Liver (tissue), 2 donors: ENCODE measurements at regions not wholly inside any gene's neighbourhood (a gene's known extent, or its start where the extent isn't known, plus 50 kb on each side); places are given as distances from the start of the nearest gene placed in this dataset.
"Not testable (repeated sequence)": the region's sequence is repeated elsewhere in the genome, so short reads cannot be mapped to it uniquely, and the experiment has no call there.

Experiments used
- MAX ChIP-seq: IDR thresholded peaks from 2 replicates; pipeline ENCODE4 v1.6.1; 2016; ENCODE audit warnings: antibody characterized with exemption
- TF ChIP-seq, protein P1 (sequence below): fragments of 150-350 bp; IDR thresholded peaks from 2 replicates; pipeline ENCODE4 v1.5.1; 2017; ENCODE audit warnings: improper control_type of control experiment, low read depth, low read length; ENCODE audit not compliant: missing input control
- TF ChIP-seq, protein P2 (sequence below): IDR thresholded peaks from 2 replicates; pipeline ENCODE4 v1.6.1; 2016; ENCODE audit warnings: antibody characterized with exemption, mild to moderate bottlenecking
- donor health status: healthy.

GRCh38 chr4:43637893-43638292, 745.4 kb downstream of the GRXCR1 start:
- TF ChIP-seq MAX = not testable (repeated sequence)
- TF ChIP-seq, protein P1, sequence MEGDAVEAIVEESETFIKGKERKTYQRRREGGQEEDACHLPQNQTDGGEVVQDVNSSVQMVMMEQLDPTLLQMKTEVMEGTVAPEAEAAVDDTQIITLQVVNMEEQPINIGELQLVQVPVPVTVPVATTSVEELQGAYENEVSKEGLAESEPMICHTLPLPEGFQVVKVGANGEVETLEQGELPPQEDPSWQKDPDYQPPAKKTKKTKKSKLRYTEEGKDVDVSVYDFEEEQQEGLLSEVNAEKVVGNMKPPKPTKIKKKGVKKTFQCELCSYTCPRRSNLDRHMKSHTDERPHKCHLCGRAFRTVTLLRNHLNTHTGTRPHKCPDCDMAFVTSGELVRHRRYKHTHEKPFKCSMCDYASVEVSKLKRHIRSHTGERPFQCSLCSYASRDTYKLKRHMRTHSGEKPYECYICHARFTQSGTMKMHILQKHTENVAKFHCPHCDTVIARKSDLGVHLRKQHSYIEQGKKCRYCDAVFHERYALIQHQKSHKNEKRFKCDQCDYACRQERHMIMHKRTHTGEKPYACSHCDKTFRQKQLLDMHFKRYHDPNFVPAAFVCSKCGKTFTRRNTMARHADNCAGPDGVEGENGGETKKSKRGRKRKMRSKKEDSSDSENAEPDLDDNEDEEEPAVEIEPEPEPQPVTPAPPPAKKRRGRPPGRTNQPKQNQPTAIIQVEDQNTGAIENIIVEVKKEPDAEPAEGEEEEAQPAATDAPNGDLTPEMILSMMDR = not testable (repeated sequence)
- TF ChIP-seq, protein P2, sequence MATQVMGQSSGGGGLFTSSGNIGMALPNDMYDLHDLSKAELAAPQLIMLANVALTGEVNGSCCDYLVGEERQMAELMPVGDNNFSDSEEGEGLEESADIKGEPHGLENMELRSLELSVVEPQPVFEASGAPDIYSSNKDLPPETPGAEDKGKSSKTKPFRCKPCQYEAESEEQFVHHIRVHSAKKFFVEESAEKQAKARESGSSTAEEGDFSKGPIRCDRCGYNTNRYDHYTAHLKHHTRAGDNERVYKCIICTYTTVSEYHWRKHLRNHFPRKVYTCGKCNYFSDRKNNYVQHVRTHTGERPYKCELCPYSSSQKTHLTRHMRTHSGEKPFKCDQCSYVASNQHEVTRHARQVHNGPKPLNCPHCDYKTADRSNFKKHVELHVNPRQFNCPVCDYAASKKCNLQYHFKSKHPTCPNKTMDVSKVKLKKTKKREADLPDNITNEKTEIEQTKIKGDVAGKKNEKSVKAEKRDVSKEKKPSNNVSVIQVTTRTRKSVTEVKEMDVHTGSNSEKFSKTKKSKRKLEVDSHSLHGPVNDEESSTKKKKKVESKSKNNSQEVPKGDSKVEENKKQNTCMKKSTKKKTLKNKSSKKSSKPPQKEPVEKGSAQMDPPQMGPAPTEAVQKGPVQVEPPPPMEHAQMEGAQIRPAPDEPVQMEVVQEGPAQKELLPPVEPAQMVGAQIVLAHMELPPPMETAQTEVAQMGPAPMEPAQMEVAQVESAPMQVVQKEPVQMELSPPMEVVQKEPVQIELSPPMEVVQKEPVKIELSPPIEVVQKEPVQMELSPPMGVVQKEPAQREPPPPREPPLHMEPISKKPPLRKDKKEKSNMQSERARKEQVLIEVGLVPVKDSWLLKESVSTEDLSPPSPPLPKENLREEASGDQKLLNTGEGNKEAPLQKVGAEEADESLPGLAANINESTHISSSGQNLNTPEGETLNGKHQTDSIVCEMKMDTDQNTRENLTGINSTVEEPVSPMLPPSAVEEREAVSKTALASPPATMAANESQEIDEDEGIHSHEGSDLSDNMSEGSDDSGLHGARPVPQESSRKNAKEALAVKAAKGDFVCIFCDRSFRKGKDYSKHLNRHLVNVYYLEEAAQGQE = not testable (repeated sequence)
